Keratinocyte (primary cell): ENCODE measurements at regions not wholly inside any gene's neighbourhood (a gene's known extent, or its start where the extent isn't known, plus 50 kb on each side); places are given as distances from the start of the nearest gene placed in this dataset.

Experiments
- DNase-seq: peaks from one replicate; pipeline ENCODE4 v3.0.0-alpha.2; 2011; ENCODE audit warnings: low read depth, missing footprints, low spot score
- FAIRE-seq: peaks from 2 replicates; lab custom pipeline; 2011; peaks lifted over from hg19 to GRCh38; lab: Jason Lieb, UNC
- H2AFZ ChIP-seq: 2 replicates; pipeline ENCODE4 v1.6.0; 2012; ENCODE audit warnings: low read length, control low read depth, inconsistent platforms; ENCODE audit not compliant: control insufficient read depth
- H3K27ac ChIP-seq: 2 replicates; pipeline ENCODE4 v1.5.1; 2011; ENCODE audit warnings: low read length; ENCODE audit not compliant: control insufficient read depth, insufficient read depth
- H3K27me3 ChIP-seq: 3 replicates; pipeline ENCODE4 v1.6.0; 2011; ENCODE audit warnings: low read length; ENCODE audit not compliant: control insufficient read depth, insufficient read depth; ENCODE audit errors: extremely low read depth
- H3K36me3 ChIP-seq, 2 experiments: 2 replicates in 1 of 2; 3 replicates in 1 of 2; pipeline ENCODE4 v1.5.1; 2011; ENCODE audit warnings: low read length in 2 of 2, mild to moderate bottlenecking in 1 of 2; ENCODE audit not compliant: control insufficient read depth in 2 of 2, insufficient read depth in 2 of 2; ENCODE audit errors: extremely low read depth in 1 of 2
- H3K4me1 ChIP-seq: 3 replicates; pipeline ENCODE4 v1.5.1; 2011; ENCODE audit warnings: low read length; ENCODE audit not compliant: control insufficient read depth, insufficient read depth; ENCODE audit errors: extremely low read depth
- H3K4me2 ChIP-seq: 3 replicates; pipeline ENCODE4 v1.6.0; 2011; ENCODE audit warnings: low read depth, low read length; ENCODE audit not compliant: control insufficient read depth, insufficient read depth; ENCODE audit errors: extremely low read depth
- H3K4me3 ChIP-seq, 3 experiments: fragments of 200-600 bp in 1 of 3; sonication (generic) in 1 of 3; 2 replicates in 2 of 3; 3 replicates in 1 of 3; pipeline ENCODE4 v1.5.1; 2011 to 2016; ENCODE audit warnings: low read length in 3 of 3, mild to moderate bottlenecking in 3 of 3, control low read depth in 2 of 3, inconsistent platforms in 1 of 3, low read depth in 1 of 3, mixed read lengths in 1 of 3, mixed run types in 1 of 3, moderate library complexity in 1 of 3; ENCODE audit not compliant: control insufficient read depth in 2 of 3, insufficient read depth in 2 of 3; ENCODE audit errors: extremely low read depth in 1 of 3
- H3K79me2 ChIP-seq: 2 replicates; pipeline ENCODE4 v1.6.0; 2012; ENCODE audit warnings: low read length; ENCODE audit not compliant: control insufficient read depth, insufficient read depth
- H3K9ac ChIP-seq: 3 replicates; pipeline ENCODE4 v1.6.0; 2011; ENCODE audit warnings: low read length; ENCODE audit not compliant: control insufficient read depth, insufficient read depth; ENCODE audit errors: extremely low read depth
- H3K9me1 ChIP-seq: 3 replicates; pipeline ENCODE4 v1.6.0; 2011; ENCODE audit warnings: low read length; ENCODE audit not compliant: control insufficient read depth, insufficient read depth; ENCODE audit errors: extremely low read depth
- H3K9me3 ChIP-seq: 2 replicates; pipeline ENCODE4 v1.5.1; 2012; ENCODE audit warnings: low read depth, low read length; ENCODE audit not compliant: control insufficient read depth
- H4K20me1 ChIP-seq: 3 replicates; pipeline ENCODE4 v1.6.0; 2011; ENCODE audit warnings: low read length; ENCODE audit not compliant: control insufficient read depth, insufficient read depth; ENCODE audit errors: extremely low read depth
- CTCF ChIP-seq, 3 experiments: IDR thresholded peaks in 1 of 3; conservative IDR thresholded peaks in 1 of 3; optimal IDR thresholded peaks in 1 of 3; 2 replicates in 2 of 3; 3 replicates in 1 of 3; pipeline versions ENCODE3 to v1.5.1; 2011; ENCODE audit warnings: low read length in 3 of 3, mild to moderate bottlenecking in 3 of 3, moderate library complexity in 2 of 3, control low read depth in 1 of 3, inconsistent platforms in 1 of 3; ENCODE audit not compliant: insufficient read depth in 2 of 3; ENCODE audit errors: extremely low read depth in 1 of 3
- EZH2 ChIP-seq: IDR thresholded peaks from one replicate; pipeline ENCODE4 v1.6.1; 2012; ENCODE audit warnings: inconsistent platforms, mild to moderate bottlenecking, low read length, moderate library complexity
- dilution Hi-C: fragments of 300-500 bp; cut with MboI; formaldehyde crosslinking; loops from one replicate; pipeline ENCODE4 v1.7.0; 2020; ENCODE audit warnings: low sequenced_read_pairs; ENCODE audit not compliant: extremely low pct_ligation_motif_present

- Histone ChIP-seq H2AFZ (no peak overlapping the region), H3K9me1 (no peaks in the 10 kb centered on the region), H3K27ac (no peak overlapping the region), H3K9me3 (no peaks in the 10 kb centered on the region), H3K79me2 (no peaks in the 10 kb centered on the region), H3K4me2 (no peak overlapping the region), H3K4me1 (no peaks in the 10 kb centered on the region), H3K9ac (no peak overlapping the region), H3K4me3 (no peak overlapping the region), H3K36me3 (no peaks in the 10 kb centered on the region), H3K27me3 (peaks cover 9% of the 10 kb centered on the region), H4K20me1 (no peaks in the 10 kb centered on the region)
- DNase-seq (no peak), FAIRE-seq (no peak)
- dilution Hi-C loops: no loop called here
- TF ChIP-seq EZH2 (no peak), CTCF (optimal IDR thresholded peaks at IDR 0.05 in 1 of 3, IDR thresholded peaks at IDR 0.05 in 1 of 3, conservative IDR thresholded peaks at IDR 0.05 in 1 of 3; ENCODE audit: extremely low read depth in 1 of 3, insufficient read depth in 2 of 3, low read length in 3 of 3) (no peak)
These were observed 63.0 kb upstream of the LOXL4 start for GRCh38 chr10:98330987-98331386.

GRCh38 chr10:98328640-98329039 is 60.6 kb upstream of the LOXL4 start:
- H4K20me1 ChIP-seq: no peaks in the 10 kb centered on the region
- FAIRE-seq: no peak

More at GRCh38 chr10:98328640-98329039, 60.6 kb upstream of the LOXL4 start:
- dilution Hi-C loops: no loop called here
- Histone ChIP-seq H3K79me2 (no peaks in the 10 kb centered on the region), H3K9ac (no peak overlapping the region), H3K27ac (no peak overlapping the region), H3K4me1 (no peaks in the 10 kb centered on the region), H3K9me3 (no peaks in the 10 kb centered on the region), H3K9me1 (no peaks in the 10 kb centered on the region), H3K36me3 (no peaks in the 10 kb centered on the region), H3K4me3 (no peak overlapping the region), H3K4me2 (no peak overlapping the region), H2AFZ (no peak overlapping the region), H3K27me3 (peaks cover 9% of the 10 kb centered on the region)
- TF ChIP-seq CTCF (optimal IDR thresholded peaks at IDR 0.05 in 1 of 3, IDR thresholded peaks at IDR 0.05 in 1 of 3, conservative IDR thresholded peaks at IDR 0.05 in 1 of 3; ENCODE audit: extremely low read depth in 1 of 3, insufficient read depth in 2 of 3, low read length in 3 of 3): no peak
- no peak for TF ChIP-seq EZH2
- DNase-seq: no peak
